ENCODE measurements at regions not wholly inside any gene's neighbourhood (a gene's known extent, or its start where the extent isn't known, plus 50 kb on each side); places are given as distances from the start of the nearest gene placed in this dataset.

- no peak overlapping the region for H3K27ac ChIP-seq
- TF ChIP-seq CTCF (conservative IDR thresholded peaks at IDR 0.05): no peak
These were observed 52.8 kb upstream of the ADGRL4 start for GRCh38 chr1:79059341-79059740.
